ENCODE measurements at regions not wholly inside any gene's neighbourhood (a gene's known extent, or its start where the extent isn't known, plus 50 kb on each side); places are given as distances from the start of the nearest gene placed in this dataset.

GRCh38 chr6:140806431-140806830 lies 1326.3 kb upstream of the GJE1 start:
- no peak for DNase-seq
- H3K79me2 ChIP-seq (ENCODE audit: low read depth): no peaks in the 10 kb centered on the region
- H3K4me2 ChIP-seq: no peak overlapping the region
- H3K36me3 ChIP-seq (ENCODE audit: low read depth): no peaks in the 10 kb centered on the region
- no peaks in the 10 kb centered on the region for H4K20me1 ChIP-seq (ENCODE audit: insufficient read depth)
- no peaks in the 10 kb centered on the region for H3K4me1 ChIP-seq (replicated peaks; ENCODE audit: insufficient read depth)
- CTCF ChIA-PET: no interaction called here
- no peaks in the 10 kb centered on the region for H3F3A ChIP-seq (ENCODE audit: insufficient read depth, low read depth)
- TF ChIP-seq EZH2 (IDR thresholded peaks at IDR 0.05; ENCODE audit: low read depth) (no peak), CTCF (conservative IDR thresholded peaks at IDR 0.05) (no peak)
- H3K27me3 ChIP-seq (ENCODE audit: insufficient read depth, low read depth): no peaks in the 10 kb centered on the region
- BruUV-seq (replicated peaks): no TSS peak
- intact Hi-C loops (cut with micrococcal nuclease; ENCODE audit: unreplicated experiment): no loop called here
- H3K4me3 ChIP-seq: no peak overlapping the region
- no peak overlapping the region for H3K27ac ChIP-seq
- no peak overlapping the region for H2AFZ ChIP-seq
- no peaks in the 10 kb centered on the region for H3K9me2 ChIP-seq (ENCODE audit: insufficient read depth)
- peaks cover 4% of the 10 kb centered on the region; the same call in 1 of the 2 replicates for H3K9me3 ChIP-seq (ENCODE audit: insufficient read depth, low read depth)
- POLR2A ChIA-PET (ENCODE audit: unreplicated experiment): no interaction called here

DNA sequence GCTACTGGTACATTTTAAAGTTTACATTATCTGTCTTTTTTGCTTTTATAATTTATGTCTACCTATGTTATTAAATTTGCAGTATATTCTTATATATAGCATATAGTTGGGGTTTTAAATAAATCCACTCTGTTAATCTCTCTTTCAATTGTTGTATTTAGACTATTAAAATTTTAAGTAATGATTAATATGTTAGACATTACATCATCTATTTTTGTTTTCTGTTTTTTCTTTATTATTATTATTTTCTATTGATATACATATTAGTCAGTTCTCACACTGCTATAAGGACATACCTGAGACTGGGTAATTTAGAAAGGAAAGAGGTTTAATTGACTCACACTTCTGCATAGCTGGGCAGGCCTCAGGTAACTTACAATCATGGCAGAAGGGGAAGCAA lies 1338.2 kb upstream of the GJE1 start:
- H3K4me1 ChIP-seq (replicated peaks; ENCODE audit: insufficient read depth): no peaks in the 10 kb centered on the region
- no peak overlapping the region for H2AFZ ChIP-seq
- no peaks in the 10 kb centered on the region for H3F3A ChIP-seq (ENCODE audit: insufficient read depth, low read depth)
- H3K36me3 ChIP-seq (ENCODE audit: low read depth): no peaks in the 10 kb centered on the region
- BruUV-seq (replicated peaks): no TSS peak
- no peaks in the 10 kb centered on the region; the same call in 1 of the 2 replicates for H3K9me3 ChIP-seq (ENCODE audit: insufficient read depth, low read depth)
- H3K27ac ChIP-seq: no peak overlapping the region
- H3K4me3 ChIP-seq: no peak overlapping the region
- no peaks in the 10 kb centered on the region for H3K79me2 ChIP-seq (ENCODE audit: low read depth)
- no peaks in the 10 kb centered on the region for H4K20me1 ChIP-seq (ENCODE audit: insufficient read depth)
- intact Hi-C loops (cut with micrococcal nuclease; ENCODE audit: unreplicated experiment): no loop called here
- 0 out of 2 replicates have a peak, but pooled peaks cover 2% of the 10 kb centered on the region for H3K9me2 ChIP-seq (ENCODE audit: insufficient read depth)
- no peak overlapping the region for H3K4me2 ChIP-seq
- no peaks in the 10 kb centered on the region for H3K27me3 ChIP-seq (ENCODE audit: insufficient read depth, low read depth)
- CTCF ChIA-PET: no interaction called here
- POLR2A ChIA-PET (ENCODE audit: unreplicated experiment): no interaction called here
- no peak for DNase-seq
- TF ChIP-seq EZH2 (IDR thresholded peaks at IDR 0.05; ENCODE audit: low read depth): no peak
- no peak for TF ChIP-seq CTCF (conservative IDR thresholded peaks at IDR 0.05)

GRCh38 chr6:140790109-140790508 lies 1342.6 kb upstream of the GJE1 start:
- no TSS peak for BruUV-seq (replicated peaks)
- no peaks in the 10 kb centered on the region for H3K27me3 ChIP-seq (ENCODE audit: insufficient read depth, low read depth)
- DNase-seq: no peak
- H3K9me3 ChIP-seq (ENCODE audit: insufficient read depth, low read depth): no peaks in the 10 kb centered on the region; the same call in 1 of the 2 replicates
- ChIA-PET POLR2A (ENCODE audit: unreplicated experiment) (no interaction called here), CTCF (no interaction called here)
- no peak overlapping the region for H3K4me3 ChIP-seq
- H2AFZ ChIP-seq: no peak overlapping the region
- no peaks in the 10 kb centered on the region for H4K20me1 ChIP-seq (ENCODE audit: insufficient read depth)
- no peaks in the 10 kb centered on the region for H3K4me1 ChIP-seq (replicated peaks; ENCODE audit: insufficient read depth)
- H3K27ac ChIP-seq: no peak overlapping the region
- intact Hi-C loops (cut with micrococcal nuclease; ENCODE audit: unreplicated experiment): no loop called here
- TF ChIP-seq CTCF (conservative IDR thresholded peaks at IDR 0.05): no peak
- TF ChIP-seq EZH2 (IDR thresholded peaks at IDR 0.05; ENCODE audit: low read depth): no peak
- no peaks in the 10 kb centered on the region for H3K36me3 ChIP-seq (ENCODE audit: low read depth)
- no peak overlapping the region for H3K4me2 ChIP-seq
- no peaks in the 10 kb centered on the region for H3F3A ChIP-seq (ENCODE audit: insufficient read depth, low read depth)
- no peaks in the 10 kb centered on the region for H3K79me2 ChIP-seq (ENCODE audit: low read depth)
- H3K9me2 ChIP-seq (ENCODE audit: insufficient read depth): 0 out of 2 replicates have a peak, but pooled peaks cover 2% of the 10 kb centered on the region

Data from PC-9 (cell line).